SJCRH30 (cell line): ENCODE measurements at regions not wholly inside any gene's neighbourhood (a gene's known extent, or its start where the extent isn't known, plus 50 kb on each side); places are given as distances from the start of the nearest gene placed in this dataset.

ENCODE experiments used
- DNase-seq, 2 experiments: peaks; one replicate each; pipeline ENCODE4 v3.0.0-alpha.2; 2015 to 2020
- H3K27ac ChIP-seq: fragments of 250-450 bp; sonication (Bioruptor Pico); 2 replicates; pipeline ENCODE4 v1.5.1; 2020; ENCODE audit warnings: mild to moderate bottlenecking, moderate library complexity
- H3K27me3 ChIP-seq: fragments of 250-450 bp; sonication (Bioruptor Pico); 2 replicates; pipeline ENCODE4 v1.5.1; 2020; ENCODE audit warnings: mild to moderate bottlenecking, moderate library complexity
- H3K36me3 ChIP-seq: fragments of 250-450 bp; sonication (Bioruptor Pico); 2 replicates; pipeline ENCODE4 v1.5.1; 2020; ENCODE audit warnings: mild to moderate bottlenecking, moderate library complexity
- H3K4me1 ChIP-seq: fragments of 250-450 bp; sonication (Bioruptor Pico); 2 replicates; pipeline ENCODE4 v1.5.1; 2020; ENCODE audit warnings: mild to moderate bottlenecking, moderate library complexity
- H3K4me3 ChIP-seq: fragments of 250-450 bp; sonication (Bioruptor Pico); 2 replicates; pipeline ENCODE4 v1.5.1; 2020; ENCODE audit warnings: mild to moderate bottlenecking, moderate library complexity
- H3K9me3 ChIP-seq: fragments of 250-450 bp; sonication (Bioruptor Pico); replicated peaks from 2 replicates; pipeline ENCODE4 v1.5.1; 2020; ENCODE audit warnings: mild to moderate bottlenecking, moderate library complexity

DNA sequence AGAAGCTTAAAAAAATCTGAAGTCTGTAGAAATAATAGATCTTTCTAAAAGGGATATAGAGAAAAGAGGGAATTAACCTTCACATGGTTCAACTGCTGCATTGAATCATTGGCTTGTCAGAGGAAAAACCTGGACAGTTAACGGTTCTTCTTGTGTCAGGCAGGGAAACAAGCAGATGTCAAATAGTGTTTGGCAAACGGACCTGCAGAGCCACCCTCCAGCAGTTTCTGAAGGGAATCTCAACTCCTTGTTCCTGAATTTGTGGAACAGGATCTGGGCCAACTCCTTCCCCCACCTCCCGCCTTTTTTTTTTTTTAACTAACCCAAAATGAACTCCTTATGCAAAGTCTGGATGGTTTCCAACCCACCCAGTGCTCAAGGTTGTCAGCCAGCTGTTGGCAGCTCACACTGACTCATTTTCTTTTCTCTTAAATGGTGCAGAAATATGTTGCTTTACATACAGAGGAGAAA lies 187.3 kb downstream of the CAND1 start:
- Histone ChIP-seq H3K9me3 (no peaks in the 10 kb centered on the region), H3K27me3 (no peaks in the 10 kb centered on the region), H3K36me3 (no peaks in the 10 kb centered on the region), H3K4me1 (peaks cover 22% of the 10 kb centered on the region), H3K27ac (peak overlapping the region; percentile 60), H3K4me3 (no peak overlapping the region; the same call in 1 of the 2 replicates)
- peak; percentile 82 to 92 for DNase-seq

- Histone ChIP-seq H3K36me3 (no peaks in the 10 kb centered on the region), H3K9me3 (no peaks in the 10 kb centered on the region), H3K4me1 (peaks cover 22% of the 10 kb centered on the region), H3K4me3 (no peak overlapping the region), H3K27ac (peak overlapping the region; percentile 60), H3K27me3 (no peaks in the 10 kb centered on the region)
- no peak for DNase-seq
These were observed 188.0 kb downstream of the CAND1 start for GRCh38 chr12:67457136-67457535.

DNA sequence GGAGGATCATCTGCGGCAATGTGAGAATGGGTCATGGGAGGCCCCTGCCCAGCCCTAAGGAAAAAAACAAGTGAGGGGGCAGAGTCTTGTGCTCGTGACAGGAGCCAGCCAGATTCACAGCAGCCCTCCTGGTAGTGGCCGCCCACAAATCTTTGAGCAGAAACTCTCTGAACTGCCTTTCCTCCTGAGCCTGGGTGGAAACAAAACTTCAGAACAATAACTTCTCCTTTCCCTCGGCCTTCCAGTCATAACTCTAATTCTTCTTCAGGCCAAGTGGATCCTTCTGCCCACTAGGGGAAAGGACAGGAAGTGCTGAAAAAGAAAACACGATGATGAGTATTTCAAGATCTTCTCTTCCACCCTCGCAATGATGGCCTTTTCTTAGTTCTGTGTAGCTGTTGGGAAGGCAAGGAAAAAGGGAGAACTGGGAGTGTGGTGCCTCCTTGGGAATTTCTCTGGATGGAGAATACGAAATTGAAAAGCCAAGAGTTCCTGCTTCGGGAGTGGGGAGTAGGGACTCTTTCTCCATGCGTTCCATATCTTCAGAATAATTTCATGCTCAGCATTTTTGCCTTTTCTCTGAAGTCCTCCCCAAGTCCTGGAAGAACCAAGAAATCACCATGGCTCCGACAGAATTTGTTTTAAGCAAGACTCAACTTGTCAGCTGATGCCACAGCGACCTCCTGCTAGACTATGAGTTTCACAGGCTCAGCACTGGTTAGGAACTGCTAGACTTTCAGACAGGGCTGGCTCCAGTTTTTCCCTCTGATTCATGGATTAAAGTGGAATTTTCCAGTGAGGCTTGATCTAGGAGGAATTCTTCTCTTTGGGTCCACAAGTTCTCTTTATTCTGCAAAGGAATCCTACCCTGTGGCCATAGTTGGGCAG lies 188.9 kb downstream of the CAND1 start:
- H3K27me3 ChIP-seq = no peaks in the 10 kb centered on the region
- no peak for DNase-seq
- H3K27ac ChIP-seq = no peak overlapping the region
- H3K9me3 ChIP-seq = no peaks in the 10 kb centered on the region
- no peak overlapping the region for H3K4me3 ChIP-seq
- peaks cover 22% of the 10 kb centered on the region for H3K4me1 ChIP-seq
- H3K36me3 ChIP-seq = no peaks in the 10 kb centered on the region

- Histone ChIP-seq H3K9me3 (no peaks in the 10 kb centered on the region), H3K27me3 (no peaks in the 10 kb centered on the region), H3K4me1 (peaks cover 22% of the 10 kb centered on the region), H3K36me3 (no peaks in the 10 kb centered on the region), H3K4me3 (no peak overlapping the region), H3K27ac (no peak overlapping the region)
- no peak for DNase-seq
These were observed 189.4 kb upstream of the DYRK2 start for GRCh38 chr12:67459173-67459572.

- no peaks in the 10 kb centered on the region for H3K9me3 ChIP-seq
These were observed 189.0 kb upstream of the DYRK2 start for GRCh38 chr12:67459578-67459977.

DNA sequence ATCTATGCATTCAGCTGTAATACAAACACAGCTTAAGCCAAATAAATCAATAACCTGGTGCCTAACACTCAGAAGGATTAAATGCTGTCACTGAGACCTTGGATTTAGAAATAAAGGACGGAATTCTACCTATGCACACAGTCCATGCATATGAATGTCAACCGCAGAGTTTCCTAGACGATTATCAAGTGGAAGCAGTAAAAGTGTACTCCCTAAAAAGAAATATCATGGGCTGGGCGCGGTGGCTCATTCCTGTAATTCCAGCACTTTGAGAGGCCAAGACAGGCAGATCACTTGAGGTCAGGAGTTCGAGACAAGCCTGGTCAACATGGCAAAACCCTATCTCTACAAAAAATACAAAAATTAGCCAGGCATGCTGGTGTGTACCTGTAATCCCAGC lies 188.2 kb upstream of the DYRK2 start:
- Histone ChIP-seq H3K36me3 (no peaks in the 10 kb centered on the region), H3K4me3 (no peak overlapping the region), H3K27me3 (no peaks in the 10 kb centered on the region), H3K4me1 (peaks cover 20% of the 10 kb centered on the region), H3K27ac (no peak overlapping the region), H3K9me3 (no peaks in the 10 kb centered on the region)
- no peak for DNase-seq

More at GRCh38 chr12:67459578-67459977, 189.0 kb upstream of the DYRK2 start:
- Histone ChIP-seq H3K4me1 (peaks cover 22% of the 10 kb centered on the region), H3K27me3 (no peaks in the 10 kb centered on the region), H3K27ac (no peak overlapping the region), H3K36me3 (no peaks in the 10 kb centered on the region), H3K4me3 (no peak overlapping the region)
- no peak for DNase-seq

DNA sequence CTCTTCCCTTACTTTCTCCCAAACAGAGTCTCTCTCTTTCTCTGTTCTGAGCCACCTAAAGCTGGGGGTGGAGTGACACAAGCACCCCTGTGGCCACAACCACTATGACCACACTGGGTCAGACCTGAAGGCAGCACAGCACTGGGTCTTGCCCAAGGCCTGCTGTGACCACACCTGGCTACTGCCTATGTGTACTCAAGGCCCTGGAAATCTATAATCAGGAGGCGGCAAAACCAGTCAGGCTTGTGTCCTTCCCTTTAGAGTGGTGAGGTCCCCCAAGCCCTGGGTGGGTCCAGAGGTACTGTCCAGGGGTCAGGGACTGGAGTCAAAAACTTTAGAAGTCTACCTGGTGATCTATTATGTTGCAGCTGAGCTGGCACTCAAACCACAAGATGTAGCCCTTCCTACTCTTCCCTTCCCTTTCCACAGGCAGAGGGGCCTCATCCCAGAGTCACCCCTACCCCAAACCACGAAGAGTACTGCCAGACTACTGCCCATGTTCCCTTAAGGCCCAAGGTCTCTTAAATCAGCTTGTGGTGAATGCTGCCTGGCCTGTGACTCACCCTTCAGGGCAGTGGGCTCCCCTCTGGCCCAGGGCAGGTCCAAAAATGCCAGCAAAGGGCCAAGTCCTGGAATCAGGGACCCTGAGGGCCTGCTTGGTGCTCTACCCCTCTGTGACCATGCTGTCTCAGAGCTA lies 179.8 kb upstream of the DYRK2 start:
- Histone ChIP-seq H3K4me1 (no peaks in the 10 kb centered on the region), H3K9me3 (no peaks in the 10 kb centered on the region), H3K27ac (no peak overlapping the region), H3K4me3 (no peak overlapping the region), H3K36me3 (no peaks in the 10 kb centered on the region), H3K27me3 (no peaks in the 10 kb centered on the region)
- no peak for DNase-seq

- H3K27ac ChIP-seq = no peak overlapping the region
- no peak overlapping the region for H3K4me3 ChIP-seq
- H3K27me3 ChIP-seq = no peaks in the 10 kb centered on the region
- H3K4me1 ChIP-seq = no peaks in the 10 kb centered on the region
- no peak for DNase-seq
- no peaks in the 10 kb centered on the region for H3K9me3 ChIP-seq
- no peaks in the 10 kb centered on the region for H3K36me3 ChIP-seq
These were observed 178.9 kb upstream of the DYRK2 start for GRCh38 chr12:67469666-67470065.

DNA sequence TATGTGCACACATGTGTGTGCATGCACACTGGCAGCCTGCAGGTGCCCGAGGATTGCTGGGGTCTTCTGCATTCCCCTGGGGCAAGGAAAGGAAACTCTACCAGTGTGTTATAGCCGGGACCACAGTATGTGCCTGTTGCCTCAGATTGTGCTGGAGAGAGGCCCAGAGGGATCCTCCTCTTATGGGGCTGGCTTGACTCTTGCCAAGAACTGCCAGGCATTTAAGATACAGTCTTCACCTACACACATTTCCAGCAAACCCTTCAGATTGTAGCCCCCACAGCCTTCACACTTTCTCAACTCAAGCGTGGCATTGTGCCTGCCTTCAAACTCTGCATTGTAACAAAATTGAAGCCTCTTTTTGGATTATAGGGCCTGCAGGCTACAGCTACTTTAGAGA lies 176.7 kb upstream of the DYRK2 start:
- H3K4me3 ChIP-seq = no peak overlapping the region
- no peaks in the 10 kb centered on the region for H3K27me3 ChIP-seq
- H3K4me1 ChIP-seq = no peaks in the 10 kb centered on the region
- no peak for DNase-seq
- no peaks in the 10 kb centered on the region for H3K9me3 ChIP-seq
- H3K36me3 ChIP-seq = no peaks in the 10 kb centered on the region
- H3K27ac ChIP-seq = no peak overlapping the region

DNA sequence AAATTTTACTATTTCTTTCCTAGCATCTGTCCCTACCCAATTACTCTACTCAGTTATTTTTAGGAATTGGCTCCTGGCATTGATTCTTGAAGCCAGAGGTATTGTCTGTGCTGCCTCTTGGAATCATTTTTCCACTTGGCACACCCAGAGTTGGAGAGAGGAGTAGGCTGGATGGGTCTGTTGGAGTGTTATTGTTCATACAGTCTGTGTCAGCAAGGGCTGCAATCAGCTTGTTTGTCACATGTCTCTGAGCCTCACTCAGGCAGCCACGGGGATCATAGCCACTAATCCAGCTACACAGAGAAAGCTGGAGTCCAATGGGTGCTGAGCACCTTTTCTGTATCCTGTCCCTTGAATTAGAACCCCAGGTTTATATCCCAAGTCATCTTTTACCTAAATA lies 176.0 kb upstream of the DYRK2 start:
- H3K36me3 ChIP-seq = no peaks in the 10 kb centered on the region
- no peaks in the 10 kb centered on the region for H3K4me1 ChIP-seq
- no peak overlapping the region for H3K4me3 ChIP-seq
- no peaks in the 10 kb centered on the region for H3K27me3 ChIP-seq
- DNase-seq = no peak
- no peaks in the 10 kb centered on the region for H3K9me3 ChIP-seq
- H3K27ac ChIP-seq = no peak overlapping the region

DNA sequence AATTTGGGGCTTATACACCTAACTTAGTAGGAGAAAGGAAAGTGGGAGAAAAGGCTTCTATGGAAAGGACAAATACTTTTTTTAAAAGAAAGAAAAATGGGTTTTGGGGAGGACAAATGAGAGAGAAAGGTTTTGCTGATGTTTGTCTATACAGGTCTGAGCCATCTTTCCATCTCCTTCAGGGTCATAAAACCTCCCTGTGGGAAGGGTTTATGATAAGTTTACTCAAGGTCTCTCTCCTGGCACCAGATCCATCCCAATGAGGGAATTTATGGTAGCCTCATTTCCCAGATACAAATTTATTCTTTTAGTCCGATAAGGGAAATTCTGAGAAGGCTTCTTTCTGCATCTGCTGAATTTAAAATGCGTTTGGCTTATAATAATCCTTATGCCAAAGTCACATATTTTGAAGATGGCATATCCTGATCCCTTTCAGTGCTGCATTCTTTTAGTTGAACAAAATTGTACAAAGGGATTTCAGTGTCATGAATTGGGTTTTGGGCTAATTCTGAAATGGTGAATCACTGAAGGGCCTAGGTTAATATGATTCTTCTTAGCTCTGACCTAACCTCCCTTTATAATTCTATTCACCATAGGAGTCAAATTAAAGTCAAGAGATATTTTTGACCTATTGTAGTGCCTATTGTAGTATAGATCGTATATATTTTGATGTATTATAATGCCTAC lies 173.5 kb upstream of the DYRK2 start:
- no peak for DNase-seq
- H3K27me3 ChIP-seq = no peaks in the 10 kb centered on the region
- no peaks in the 10 kb centered on the region for H3K4me1 ChIP-seq
- H3K36me3 ChIP-seq = no peaks in the 10 kb centered on the region
- H3K4me3 ChIP-seq = no peak overlapping the region
- H3K27ac ChIP-seq = no peak overlapping the region
- no peaks in the 10 kb centered on the region for H3K9me3 ChIP-seq

DNA sequence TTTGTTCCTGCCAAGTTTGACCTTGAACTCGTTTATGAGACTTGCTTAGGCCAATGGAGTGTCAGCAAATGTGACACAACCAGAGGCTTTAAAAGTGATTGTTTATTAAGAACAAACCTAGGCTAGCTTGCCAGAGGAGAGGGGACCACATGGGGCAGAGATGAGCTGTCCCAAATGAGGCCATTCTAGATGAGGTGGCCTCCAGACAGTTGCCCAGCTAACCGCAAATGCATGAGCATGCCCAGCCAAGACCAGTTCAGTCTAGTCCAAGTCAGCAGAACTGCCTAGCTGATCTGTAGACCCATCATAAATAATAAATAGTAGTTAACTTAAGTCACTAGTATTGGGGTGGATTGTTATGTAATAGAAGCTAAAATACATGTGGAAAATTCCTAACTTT lies 172.8 kb upstream of the DYRK2 start:
- Histone ChIP-seq H3K27me3 (no peaks in the 10 kb centered on the region), H3K36me3 (no peaks in the 10 kb centered on the region), H3K4me3 (no peak overlapping the region), H3K4me1 (no peaks in the 10 kb centered on the region), H3K27ac (no peak overlapping the region), H3K9me3 (no peaks in the 10 kb centered on the region)
- no peak for DNase-seq

- DNase-seq = no peak
These were observed 170.8 kb upstream of the DYRK2 start for GRCh38 chr12:67477681-67478265.

GRCh38 chr12:67482751-67483661 lies 165.5 kb upstream of the DYRK2 start:
- no peaks in the 10 kb centered on the region for H3K27me3 ChIP-seq
- H3K4me3 ChIP-seq = no peak overlapping the region
- H3K9me3 ChIP-seq = 0 out of 2 replicates have a peak, but pooled peaks cover 3% of the 10 kb centered on the region
- H3K36me3 ChIP-seq = no peaks in the 10 kb centered on the region
- H3K27ac ChIP-seq = no peak overlapping the region
- H3K4me1 ChIP-seq = 0 out of 2 replicates have a peak, but pooled peaks cover 6% of the 10 kb centered on the region
- DNase-seq = peak; percentile 55 to 61

More at GRCh38 chr12:67477681-67478265, 170.8 kb upstream of the DYRK2 start:
- H3K4me1 ChIP-seq = no peaks in the 10 kb centered on the region
- H3K27me3 ChIP-seq = no peaks in the 10 kb centered on the region
- H3K36me3 ChIP-seq = no peaks in the 10 kb centered on the region
- no peak overlapping the region for H3K4me3 ChIP-seq
- no peak overlapping the region for H3K27ac ChIP-seq
- no peaks in the 10 kb centered on the region for H3K9me3 ChIP-seq
